H1 (cell line): ENCODE measurements at regions not wholly inside any gene's neighbourhood (a gene's known extent, or its start where the extent isn't known, plus 50 kb on each side); places are given as distances from the start of the nearest gene placed in this dataset.

Source experiments
- NRF1 ChIP-seq: IDR thresholded peaks from 2 replicates; pipeline ENCODE4 v1.6.1; 2011; ENCODE audit warnings: mild to moderate bottlenecking, low read depth, low read length, improper control_type of control experiment
- TF ChIP-seq, protein P1 (sequence below): fragments of 300-600 bp; sonication (generic); IDR thresholded peaks from 2 replicates; pipeline ENCODE4 v1.7.1; 2012; ENCODE audit warnings: low read length, moderate library complexity, mild to moderate bottlenecking, inconsistent platforms; ENCODE audit not compliant: insufficient replicate concordance

DNA sequence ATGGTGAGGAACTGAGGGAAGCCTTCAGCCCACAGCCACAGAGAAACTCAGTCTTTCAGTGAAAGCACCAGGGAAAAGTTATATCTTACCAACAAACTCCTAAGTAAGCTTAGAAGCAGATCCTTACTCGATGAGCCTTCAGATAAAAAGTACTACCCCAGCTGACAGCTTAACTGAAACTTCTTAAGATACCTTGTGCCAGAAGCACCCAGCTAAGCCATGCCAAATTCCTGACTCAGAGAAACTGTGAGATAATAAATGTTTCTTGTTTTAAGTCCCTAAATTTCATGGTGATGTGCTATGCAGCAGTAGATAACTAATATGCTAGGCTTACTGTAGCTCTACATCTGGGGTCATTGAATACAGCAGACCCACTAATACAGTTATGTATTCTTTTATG, 2025.0 kb downstream of the LRRC4C start (continued):
- TF ChIP-seq, protein P1, sequence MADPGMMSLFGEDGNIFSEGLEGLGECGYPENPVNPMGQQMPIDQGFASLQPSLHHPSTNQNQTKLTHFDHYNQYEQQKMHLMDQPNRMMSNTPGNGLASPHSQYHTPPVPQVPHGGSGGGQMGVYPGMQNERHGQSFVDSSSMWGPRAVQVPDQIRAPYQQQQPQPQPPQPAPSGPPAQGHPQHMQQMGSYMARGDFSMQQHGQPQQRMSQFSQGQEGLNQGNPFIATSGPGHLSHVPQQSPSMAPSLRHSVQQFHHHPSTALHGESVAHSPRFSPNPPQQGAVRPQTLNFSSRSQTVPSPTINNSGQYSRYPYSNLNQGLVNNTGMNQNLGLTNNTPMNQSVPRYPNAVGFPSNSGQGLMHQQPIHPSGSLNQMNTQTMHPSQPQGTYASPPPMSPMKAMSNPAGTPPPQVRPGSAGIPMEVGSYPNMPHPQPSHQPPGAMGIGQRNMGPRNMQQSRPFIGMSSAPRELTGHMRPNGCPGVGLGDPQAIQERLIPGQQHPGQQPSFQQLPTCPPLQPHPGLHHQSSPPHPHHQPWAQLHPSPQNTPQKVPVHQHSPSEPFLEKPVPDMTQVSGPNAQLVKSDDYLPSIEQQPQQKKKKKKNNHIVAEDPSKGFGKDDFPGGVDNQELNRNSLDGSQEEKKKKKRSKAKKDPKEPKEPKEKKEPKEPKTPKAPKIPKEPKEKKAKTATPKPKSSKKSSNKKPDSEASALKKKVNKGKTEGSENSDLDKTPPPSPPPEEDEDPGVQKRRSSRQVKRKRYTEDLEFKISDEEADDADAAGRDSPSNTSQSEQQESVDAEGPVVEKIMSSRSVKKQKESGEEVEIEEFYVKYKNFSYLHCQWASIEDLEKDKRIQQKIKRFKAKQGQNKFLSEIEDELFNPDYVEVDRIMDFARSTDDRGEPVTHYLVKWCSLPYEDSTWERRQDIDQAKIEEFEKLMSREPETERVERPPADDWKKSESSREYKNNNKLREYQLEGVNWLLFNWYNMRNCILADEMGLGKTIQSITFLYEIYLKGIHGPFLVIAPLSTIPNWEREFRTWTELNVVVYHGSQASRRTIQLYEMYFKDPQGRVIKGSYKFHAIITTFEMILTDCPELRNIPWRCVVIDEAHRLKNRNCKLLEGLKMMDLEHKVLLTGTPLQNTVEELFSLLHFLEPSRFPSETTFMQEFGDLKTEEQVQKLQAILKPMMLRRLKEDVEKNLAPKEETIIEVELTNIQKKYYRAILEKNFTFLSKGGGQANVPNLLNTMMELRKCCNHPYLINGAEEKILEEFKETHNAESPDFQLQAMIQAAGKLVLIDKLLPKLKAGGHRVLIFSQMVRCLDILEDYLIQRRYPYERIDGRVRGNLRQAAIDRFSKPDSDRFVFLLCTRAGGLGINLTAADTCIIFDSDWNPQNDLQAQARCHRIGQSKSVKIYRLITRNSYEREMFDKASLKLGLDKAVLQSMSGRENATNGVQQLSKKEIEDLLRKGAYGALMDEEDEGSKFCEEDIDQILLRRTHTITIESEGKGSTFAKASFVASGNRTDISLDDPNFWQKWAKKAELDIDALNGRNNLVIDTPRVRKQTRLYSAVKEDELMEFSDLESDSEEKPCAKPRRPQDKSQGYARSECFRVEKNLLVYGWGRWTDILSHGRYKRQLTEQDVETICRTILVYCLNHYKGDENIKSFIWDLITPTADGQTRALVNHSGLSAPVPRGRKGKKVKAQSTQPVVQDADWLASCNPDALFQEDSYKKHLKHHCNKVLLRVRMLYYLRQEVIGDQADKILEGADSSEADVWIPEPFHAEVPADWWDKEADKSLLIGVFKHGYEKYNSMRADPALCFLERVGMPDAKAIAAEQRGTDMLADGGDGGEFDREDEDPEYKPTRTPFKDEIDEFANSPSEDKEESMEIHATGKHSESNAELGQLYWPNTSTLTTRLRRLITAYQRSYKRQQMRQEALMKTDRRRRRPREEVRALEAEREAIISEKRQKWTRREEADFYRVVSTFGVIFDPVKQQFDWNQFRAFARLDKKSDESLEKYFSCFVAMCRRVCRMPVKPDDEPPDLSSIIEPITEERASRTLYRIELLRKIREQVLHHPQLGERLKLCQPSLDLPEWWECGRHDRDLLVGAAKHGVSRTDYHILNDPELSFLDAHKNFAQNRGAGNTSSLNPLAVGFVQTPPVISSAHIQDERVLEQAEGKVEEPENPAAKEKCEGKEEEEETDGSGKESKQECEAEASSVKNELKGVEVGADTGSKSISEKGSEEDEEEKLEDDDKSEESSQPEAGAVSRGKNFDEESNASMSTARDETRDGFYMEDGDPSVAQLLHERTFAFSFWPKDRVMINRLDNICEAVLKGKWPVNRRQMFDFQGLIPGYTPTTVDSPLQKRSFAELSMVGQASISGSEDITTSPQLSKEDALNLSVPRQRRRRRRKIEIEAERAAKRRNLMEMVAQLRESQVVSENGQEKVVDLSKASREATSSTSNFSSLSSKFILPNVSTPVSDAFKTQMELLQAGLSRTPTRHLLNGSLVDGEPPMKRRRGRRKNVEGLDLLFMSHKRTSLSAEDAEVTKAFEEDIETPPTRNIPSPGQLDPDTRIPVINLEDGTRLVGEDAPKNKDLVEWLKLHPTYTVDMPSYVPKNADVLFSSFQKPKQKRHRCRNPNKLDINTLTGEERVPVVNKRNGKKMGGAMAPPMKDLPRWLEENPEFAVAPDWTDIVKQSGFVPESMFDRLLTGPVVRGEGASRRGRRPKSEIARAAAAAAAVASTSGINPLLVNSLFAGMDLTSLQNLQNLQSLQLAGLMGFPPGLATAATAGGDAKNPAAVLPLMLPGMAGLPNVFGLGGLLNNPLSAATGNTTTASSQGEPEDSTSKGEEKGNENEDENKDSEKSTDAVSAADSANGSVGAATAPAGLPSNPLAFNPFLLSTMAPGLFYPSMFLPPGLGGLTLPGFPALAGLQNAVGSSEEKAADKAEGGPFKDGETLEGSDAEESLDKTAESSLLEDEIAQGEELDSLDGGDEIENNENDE = no peak
- no peak for TF ChIP-seq NRF1
